ENCODE measurements at regions not wholly inside any gene's neighbourhood (a gene's known extent, or its start where the extent isn't known, plus 50 kb on each side); places are given as distances from the start of the nearest gene placed in this dataset.
"Not testable (repeated sequence)": the region's sequence is repeated elsewhere in the genome, so short reads cannot be mapped to it uniquely, and the experiment has no call there.

DNA sequence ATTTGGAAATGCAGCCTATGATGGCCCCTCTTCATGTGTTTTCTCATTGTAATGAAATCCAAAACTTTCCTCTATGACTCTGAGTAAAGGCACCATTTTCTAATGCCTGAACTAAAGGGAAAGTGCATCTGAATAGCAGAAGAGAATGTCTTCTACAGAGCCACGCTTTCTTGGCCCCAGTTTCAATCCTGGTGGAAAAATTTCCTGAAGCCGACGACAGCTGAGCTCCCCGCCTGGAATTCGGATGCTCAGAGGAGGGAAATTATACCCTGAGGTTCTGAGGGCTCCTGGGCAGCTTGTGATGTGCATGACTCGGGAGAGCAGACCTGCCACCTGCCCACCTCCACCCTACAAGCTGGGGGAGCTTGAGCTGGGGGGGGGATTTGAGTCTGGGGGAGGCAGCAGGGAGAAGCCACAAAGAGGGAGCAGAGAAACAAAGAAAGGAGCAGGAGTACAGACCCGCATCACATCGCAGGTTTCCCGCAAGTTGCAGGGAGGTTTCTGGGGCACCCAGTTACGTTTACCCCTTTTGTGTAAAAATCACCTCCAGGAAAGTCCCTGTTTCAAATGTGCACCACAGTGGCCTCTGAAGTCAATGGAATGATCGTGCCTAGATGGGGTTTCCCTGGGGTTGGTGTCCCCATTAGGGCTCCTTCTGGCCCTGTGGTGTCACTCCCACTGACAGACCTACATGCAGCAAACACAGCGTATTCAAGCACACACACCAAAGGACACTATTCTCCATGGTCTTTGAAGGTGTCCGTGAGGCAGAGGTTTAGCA is 145.6 kb upstream of the RBPJ start:
- DNase-seq, result no peak

GRCh38 chr4:26175905-26176470 is 144.8 kb upstream of the RBPJ start:
- no peak for DNase-seq

- DNase-seq, result no peak
These were observed 144.1 kb upstream of the RBPJ start for GRCh38 chr4:26176598-26177149.

- DNase-seq, result no peak
These were observed 142.0 kb upstream of the RBPJ start for GRCh38 chr4:26178854-26179253.

DNA sequence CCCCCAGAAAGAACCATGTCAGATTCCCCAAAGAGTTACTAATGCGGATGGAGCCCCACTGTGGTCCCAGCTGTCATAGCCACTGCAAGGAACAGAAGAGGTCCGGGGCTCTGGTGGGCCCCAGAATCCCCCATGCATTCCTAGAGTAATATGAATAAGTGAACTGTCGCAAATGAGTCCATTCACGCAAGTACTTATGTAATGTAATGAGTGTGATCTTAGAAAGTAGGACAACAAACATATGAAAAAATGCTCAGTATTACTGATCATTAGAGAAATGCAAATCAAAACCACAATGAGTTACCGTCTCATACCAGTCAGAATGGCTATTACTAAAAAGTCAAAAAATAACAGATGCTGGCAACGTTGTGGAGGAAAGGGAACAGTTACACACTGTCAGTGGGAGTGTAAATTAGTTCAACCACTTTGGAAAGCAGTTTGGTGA is 141.5 kb upstream of the RBPJ start:
- DNase-seq, result no peak

- DNase-seq, result no peak
These were observed 139.2 kb upstream of the RBPJ start for GRCh38 chr4:26181616-26182015.

GRCh38 chr4:26183017-26183416 is 137.8 kb upstream of the RBPJ start:
- no peak for DNase-seq

DNA sequence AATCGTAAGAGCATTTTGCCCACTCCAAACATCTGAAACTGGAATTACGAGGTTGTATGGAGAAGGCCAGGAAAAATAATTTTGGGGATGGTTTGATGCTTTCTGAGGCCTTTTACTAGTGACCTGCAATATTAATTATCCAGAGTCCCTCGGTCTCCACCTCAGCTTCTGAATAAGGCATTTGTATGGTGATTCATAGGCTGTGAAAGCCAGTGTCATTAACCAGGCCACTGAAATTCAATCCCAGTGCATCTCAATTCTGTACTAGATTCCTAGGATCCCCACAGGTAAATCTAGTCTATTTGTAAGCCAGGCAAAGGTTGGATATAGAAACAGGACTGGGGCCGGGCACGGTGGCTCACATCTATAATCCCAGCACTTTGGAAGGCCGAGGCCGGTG is 135.4 kb upstream of the RBPJ start:
- DNase-seq, result no peak

- no peak for DNase-seq
These were observed 129.5 kb upstream of the RBPJ start for GRCh38 chr4:26191353-26191752.

GRCh38 chr4:26192899-26193869 is 127.6 kb upstream of the RBPJ start:
- no peak for DNase-seq

GRCh38 chr4:26194764-26195163 is 126.0 kb upstream of the RBPJ start:
- DNase-seq, result no peak

DNA sequence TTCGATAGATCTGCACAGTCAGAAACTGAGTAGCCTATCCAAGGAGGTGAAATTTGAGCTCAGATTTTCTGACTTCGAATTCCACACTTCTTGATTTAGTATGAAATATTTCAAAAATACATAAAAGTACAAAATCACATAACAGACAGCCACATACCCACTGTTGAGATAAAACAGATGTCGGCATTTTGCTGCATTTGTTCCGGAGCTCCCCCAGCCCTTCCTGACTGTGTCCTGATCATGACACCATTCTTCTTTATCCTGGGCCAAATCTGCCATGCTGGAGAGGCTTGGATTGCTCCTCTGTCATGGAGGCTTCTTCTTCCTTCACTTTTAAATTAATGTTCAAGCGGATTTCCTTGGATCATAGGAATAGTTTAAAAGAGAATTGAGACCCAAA is 124.2 kb upstream of the RBPJ start:
- DNase-seq, result no peak

DNA sequence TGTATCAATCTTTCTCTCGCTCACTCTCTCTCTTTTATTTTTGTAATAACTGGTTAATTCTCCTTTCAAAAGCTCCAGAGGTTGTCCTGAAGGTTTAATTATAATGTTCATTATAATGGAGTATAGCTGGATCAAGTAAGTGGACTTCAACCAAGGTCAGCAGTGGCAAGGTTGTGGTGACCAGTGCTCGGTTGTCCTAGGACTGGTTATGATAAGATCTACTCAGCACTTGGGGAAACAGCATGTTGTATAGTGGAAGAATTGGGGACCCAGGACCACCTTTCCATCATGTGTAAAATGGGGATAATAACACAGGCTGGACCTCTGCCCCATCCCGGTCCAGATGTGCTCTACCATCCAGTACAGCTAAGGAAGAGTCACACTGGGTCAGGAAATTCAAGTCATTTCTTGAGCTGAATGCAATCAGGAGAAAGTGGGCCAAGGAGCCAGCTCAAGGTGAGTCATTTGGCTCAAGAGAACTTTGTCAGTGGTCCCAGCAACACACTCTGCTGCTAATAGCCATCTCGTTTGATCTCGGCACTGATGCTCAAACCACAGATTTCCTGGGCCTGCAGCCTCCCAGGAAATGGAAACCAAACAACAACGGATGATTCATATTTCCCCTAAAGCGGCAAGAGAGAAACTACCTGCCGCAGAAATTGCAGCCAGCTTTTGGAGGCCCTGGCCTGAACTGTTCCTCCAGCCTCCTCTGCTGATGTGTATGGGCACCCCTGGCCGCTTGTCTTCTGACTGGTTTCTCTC is 123.6 kb upstream of the RBPJ start:
- DNase-seq, result no peak

- not testable (repeated sequence) for DNase-seq
These were observed 121.9 kb upstream of the RBPJ start for GRCh38 chr4:26198931-26199330.

DNA sequence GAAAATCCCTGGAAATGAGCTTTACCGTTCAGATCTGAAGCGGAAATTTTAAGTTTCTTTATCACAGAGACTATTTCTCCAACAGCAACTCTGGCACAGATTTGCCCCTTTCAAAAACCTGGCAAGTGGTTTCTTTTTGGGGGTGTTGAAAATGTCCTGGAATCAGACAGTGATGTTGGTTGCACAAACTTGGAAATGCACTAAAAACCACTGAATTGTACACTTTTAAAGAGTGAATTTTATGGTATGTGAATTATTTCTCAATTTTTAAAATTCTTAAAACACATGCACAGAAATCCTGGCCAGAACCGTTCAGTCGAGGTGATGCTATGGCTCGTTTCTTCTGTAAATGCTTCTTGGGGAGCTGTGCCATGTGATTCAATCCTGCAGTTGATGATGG is 121.2 kb upstream of the RBPJ start:
- no peak for DNase-seq

DNA sequence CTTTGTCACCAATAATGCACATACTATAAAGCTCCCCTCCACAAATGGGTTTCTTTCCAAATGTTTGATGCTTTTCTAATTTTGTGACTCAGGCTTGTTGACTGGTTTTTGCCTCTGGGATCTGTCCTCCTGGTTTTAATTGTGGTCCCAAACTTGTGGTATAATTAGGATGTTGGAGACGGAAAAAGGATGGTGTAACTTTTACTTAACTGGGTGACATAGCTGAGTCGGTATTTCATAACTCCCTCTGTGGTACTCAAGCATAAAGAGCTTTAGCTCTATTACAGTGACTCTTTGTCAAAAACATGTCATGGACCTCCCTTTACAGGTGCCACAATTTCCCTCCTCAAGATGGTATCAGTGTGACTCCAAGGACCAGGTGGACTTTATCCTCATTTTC is 119.7 kb upstream of the RBPJ start:
- no peak for DNase-seq

GRCh38 chr4:26204249-26204825 is 116.5 kb upstream of the RBPJ start:
- DNase-seq, result no peak

DNA sequence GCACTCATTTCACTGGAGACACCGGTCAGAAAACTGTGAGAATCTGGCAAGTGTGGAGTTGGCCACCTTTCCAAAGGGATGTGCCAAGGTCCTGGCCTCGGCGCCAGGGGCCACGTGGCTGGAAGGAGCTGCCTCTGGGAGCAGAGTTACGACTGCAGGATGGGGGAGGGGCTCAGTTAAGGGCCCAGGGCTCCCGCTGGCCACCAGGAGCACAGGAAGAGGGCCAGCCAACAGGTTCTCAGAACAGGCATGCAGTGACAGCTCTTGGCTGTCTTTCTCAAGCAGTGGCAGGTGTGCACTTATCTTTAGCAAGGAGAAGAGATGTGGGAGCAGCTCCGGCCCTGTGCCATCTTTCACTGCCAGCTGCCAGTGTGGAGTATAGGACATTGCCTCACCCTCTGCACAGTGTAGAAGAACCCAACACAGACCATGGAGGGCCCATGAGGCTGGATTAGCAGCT is 115.9 kb upstream of the RBPJ start:
- DNase-seq, result no peak

DNA sequence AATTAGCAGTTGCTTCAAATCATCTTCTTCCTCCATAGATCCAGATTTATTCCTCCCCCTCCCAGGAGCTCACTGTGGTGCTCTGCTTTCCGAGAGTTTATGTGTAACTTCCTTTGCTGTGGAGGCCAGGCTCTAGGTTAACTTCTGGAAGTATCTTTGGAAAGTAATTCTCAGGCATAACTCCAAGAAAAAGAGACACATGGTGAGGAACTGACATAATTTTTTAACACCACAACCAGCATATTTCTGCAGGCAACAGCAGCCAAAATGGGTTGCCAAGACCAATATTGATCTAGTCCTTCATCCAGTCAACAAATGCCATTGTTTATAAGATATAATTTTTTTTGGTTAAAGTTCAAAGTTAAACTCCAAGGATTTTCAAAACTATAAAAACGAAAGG is 114.5 kb upstream of the RBPJ start:
- DNase-seq, result peak; percentile 57 to 69

DNA sequence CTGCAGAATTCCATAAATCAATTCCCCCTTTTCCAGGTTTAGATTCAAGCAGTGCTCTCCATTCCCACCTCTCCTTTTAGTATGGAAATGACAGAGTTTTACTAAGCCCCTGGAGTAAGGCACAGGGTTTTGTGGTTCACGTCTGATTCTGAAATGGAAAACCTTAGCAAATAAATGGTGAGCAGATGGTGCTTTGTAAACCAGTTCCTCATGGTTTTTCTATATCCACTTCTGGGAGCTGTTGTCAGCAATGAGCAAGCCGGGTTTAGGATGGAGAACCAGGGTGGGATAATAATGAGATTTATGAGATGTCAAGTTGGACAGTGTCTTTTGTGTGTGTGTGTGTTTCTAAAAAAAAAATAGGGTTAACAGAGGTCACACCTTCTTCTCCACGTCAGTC is 113.8 kb upstream of the RBPJ start:
- DNase-seq, result no peak

DNA sequence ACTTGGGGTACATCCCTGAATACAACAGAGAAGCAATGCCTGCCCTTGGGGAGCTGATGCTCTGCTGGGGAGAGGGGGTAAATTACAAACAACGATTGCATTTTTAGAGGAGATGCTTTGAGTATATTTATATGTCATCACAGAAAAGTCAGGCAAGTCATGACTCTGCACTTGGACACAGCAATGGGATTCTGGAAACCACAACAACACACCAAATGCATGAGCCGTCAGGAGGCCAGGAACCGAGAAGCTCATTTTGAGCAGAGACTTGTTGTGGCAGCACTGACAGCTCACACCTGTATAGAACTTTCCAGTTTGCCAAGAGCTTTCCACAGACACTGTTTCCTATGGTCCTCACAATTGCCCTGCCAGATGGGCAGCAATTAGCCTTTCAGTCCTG is 113.2 kb upstream of the RBPJ start:
- DNase-seq, result no peak

Measured in right lung (tissue), 2 donors.